ENCODE measurements at regions not wholly inside any gene's neighbourhood (a gene's known extent, or its start where the extent isn't known, plus 50 kb on each side); places are given as distances from the start of the nearest gene placed in this dataset.
A peak's percentile ranks its signal among the peaks of the same experiment; 100 is the strongest.

DNA sequence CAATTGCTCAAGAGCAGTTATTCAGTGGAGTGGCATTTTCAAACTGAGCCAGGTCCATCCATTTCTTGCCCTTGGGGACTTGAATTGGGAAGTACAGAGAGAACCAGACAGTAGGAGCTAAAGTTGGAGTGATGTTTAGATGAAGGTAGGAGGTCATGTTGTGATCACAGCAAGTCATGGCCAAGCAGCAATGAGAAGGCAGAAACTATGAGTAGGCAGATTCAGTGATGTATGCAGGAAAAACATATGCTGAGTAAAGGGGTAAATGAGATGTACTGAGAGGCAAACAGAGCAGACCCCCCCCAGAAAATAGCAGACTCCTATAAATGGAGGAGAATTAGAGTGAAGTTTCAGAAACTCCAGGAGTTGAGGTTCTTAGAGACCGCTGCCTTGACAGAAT lies 95.8 kb downstream of the PERP start:
- no peak for DNase-seq

DNA sequence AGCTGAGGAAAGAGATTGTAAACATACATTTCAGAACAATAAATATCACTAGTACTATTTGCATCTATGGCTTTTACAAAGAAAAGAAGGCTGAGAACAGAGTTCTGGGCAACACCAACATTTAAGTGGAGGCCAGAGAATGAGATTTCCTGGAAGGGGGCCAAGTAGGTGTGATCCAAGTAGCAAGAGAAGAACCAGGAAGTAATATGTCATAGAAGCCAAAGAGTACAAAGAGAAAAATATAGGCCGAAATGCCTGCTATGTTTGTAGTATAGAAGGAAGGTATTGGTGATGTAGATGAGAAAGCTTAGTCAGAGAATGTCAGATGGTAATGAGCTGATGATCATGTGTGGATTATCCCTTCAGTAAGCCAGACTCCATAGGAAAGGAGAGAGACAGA lies 94.5 kb downstream of the PERP start:
- peak; percentile 37 for DNase-seq

DNA sequence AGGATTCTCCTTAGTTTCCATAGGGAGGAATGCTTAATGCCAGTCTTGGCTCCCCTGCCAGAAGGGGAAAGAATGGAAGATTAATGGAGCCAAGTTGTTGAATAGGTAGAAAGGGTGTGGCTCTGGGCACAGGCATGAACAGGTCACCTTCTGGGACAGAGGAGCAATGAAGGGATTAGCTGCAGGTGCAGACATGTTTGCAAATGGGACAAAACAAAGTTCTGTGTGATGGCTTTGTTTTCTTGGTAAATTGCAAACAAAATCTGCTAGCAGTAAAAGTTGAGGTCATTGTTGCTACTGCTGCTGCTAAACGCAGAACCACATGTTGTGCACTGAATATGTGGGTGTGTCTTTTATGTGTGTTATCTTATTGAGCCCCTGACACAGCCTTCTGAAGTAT lies 93.3 kb downstream of the PERP start:
- DNase-seq, result no peak

DNA sequence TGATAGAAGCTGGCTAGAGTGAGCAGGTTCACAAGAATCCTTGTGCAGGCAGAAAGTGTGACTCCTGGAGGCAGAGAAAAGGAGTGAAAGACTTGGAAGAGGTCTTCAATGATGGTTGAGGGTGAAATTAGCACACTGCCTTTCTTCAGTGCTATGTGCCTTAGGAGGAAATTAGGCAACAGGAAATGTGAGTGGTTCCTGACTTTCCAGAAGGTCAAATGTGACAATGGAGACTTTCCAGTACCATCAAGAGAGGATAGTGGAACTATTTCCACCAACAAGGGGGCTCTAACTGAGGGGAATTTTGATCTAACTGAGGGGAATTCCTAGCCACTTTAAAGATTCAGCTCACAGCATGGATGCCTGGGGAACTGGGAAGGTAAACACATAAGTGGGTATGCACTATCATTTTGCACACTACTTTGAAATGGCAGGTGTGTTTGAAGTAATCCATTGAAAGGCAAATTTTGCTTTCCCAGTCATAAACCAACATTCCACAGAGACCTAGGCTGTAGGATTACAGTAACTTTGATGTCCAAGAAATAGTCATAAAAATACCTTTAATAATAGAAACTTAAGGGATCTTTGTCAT lies 90.0 kb downstream of the PERP start:
- DNase-seq, result no peak

DNA sequence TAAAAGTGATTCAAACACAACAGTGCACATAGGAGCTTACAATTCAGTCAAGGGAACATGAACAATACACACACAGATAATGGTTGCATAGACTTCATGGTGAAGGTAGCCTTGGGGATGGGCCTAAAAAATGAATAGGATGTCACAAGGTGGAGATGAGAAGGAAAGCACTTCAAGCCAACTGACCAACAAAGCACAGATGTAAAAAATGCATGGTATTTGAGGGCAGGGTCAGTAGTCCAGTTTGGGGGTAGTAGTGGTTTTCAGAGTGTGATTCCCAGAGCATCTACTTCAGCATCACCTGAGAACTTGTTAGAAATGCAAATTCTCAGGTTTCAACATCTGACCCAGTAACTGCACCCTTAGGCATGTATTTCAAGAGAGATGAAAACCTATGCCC lies 88.9 kb downstream of the PERP start:
- no peak for DNase-seq

DNA sequence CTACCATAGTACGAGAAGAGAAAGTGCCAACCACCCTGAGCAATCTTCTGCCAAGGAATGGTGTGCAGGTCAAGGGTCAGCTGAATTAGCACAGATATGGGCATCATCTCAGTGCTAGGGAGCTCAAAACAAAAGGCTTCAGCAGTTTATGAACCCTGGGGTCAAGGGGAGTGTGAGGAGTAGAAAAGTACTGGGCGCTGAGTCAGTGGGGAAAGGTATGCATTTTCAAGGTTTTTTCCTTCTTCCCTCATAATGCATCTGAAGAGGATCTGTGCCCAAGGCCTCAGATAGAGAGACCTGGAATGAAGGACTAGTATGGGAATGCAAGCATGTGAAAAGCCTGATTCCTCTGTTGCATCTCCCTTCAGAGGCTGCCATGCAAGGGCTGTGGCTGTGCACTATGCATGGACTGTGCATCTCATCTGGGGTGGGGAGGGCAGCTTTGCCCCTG lies 81.7 kb downstream of the PERP start:
- DNase-seq, result no peak

DNA sequence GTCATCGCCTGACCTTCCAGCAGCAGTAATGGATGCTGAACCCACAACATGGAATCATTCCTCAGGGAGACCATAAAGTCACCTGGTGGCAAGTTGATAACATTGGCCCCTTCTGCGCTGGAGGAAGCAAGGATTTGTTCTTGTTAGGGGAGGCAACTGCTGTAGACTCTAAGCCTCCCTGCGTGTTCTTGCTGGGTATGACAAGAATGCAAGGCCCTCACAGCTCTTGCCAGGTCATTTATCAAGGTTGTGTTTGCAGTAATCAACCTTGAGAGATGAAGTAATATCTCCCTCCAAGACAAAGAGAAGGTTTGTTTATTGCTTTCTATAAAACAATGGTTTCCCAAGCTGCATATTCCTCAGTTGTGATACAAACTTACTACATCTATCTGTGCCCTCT lies 80.9 kb downstream of the PERP start:
- no peak for DNase-seq

DNA sequence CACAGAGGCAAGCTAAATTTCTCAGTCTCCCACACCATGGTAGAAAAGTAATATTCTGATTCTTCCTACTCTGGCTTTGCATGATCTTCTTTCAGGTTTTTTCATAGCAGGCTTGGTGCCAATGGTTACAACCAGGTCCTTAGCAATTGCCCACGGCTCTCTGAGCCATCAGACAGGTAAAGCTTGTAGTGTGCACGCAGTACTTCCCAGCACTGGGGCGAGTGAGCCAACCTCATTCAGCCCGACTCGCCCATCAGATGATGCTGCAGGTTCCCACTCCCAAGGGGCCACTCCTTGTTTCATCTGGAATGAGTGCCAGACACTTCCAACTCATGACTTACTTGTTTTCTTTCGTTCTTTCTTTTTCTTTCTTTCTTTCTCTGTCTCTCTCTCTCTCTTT lies 78.3 kb downstream of the PERP start:
- DNase-seq, result no peak

DNA sequence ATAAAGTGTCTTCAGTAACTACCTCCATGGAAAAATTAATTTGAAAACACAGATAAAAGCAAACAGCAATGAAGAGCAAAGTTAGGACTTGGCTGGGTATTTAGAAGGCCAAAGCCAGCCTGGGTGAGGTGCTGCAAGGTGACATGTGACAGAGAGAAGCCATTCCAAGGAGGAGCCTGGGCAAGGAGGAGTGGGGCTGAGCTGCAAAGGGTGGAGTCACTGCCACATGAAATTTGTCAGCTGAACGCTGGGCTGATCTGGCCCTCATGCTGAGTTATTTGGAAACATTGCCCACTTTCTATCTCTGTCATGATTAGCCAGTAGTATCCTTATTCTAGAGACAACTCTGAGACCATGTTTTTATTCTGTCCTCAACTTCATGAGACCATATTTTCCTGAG lies 76.3 kb downstream of the PERP start:
- DNase-seq, result no peak

DNA sequence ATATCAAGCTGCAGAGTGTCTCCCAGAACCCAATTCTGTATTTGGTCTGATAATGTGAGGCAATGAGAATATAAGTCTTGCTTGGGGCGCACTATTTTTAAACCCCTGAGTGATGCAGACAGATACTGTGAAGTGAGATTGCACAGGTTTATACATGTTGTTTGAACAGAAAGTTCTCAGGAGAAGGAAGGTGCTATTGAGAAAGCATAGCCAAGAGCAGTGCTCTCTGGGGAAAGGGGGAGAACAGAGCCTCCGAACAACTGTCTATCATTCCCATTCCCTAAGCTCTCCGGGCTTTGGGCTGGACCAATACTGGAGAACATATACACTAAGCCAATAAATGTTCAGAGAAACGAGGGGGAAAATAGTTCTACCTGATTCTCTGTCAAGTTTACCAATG lies 75.8 kb downstream of the PERP start:
- DNase-seq, result no peak

DNA sequence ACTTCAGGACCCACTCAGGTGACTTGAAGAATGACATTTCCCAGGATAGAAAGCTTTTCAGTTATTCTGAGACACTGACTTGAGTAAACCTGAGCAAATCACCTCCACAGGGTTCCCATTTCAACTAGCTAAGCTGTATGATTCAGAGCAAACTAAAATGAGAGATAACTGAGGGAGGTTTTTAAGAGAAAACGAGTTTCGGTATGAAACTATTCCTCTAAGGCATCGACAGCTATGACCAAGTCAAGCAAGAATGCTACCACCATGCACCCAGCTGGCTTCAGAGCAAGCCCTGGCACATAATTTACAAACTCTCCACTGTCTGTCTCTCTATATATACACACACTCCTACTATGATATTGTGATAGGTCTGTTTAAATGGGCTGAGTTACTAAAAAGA lies 75.4 kb downstream of the PERP start:
- DNase-seq, result no peak

DNA sequence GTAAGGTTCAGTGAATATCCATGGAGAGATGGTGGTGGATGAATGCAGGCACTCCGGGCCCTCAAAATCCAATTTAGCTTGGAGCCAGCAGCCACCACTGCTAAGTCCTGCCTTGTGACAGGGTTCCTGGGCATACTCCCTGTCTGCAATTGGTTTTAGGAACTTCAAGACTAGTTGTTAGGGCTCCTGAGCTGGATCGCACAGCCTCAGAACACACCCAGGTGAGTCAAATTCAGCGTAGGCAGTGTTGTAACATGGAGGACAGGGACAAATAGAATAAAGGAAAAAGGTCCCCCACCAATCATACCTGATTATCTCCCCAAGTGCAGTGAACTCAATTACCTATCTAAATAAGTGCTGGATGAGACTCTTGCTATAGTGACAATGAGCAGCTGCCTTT lies 74.6 kb downstream of the PERP start:
- DNase-seq, result no peak

DNA sequence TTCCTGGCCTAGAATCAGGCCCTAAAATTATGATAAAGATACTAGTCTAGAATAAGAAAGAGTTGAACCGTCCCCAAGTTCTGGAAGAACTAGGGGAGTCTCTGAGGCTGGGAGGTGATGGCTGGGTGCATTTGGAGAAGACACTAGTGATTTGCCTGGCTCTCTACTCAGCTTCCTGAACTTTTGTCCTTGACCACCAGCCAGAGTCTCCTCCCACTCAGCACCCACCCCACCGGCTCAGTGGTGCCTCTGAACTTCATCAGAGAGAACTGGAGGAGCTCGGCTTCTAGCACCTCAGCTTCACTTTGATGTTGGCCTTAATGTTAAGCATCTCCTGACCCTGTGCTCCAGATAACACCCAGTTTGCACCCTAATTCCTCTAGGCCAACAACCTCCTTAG lies 73.0 kb downstream of the PERP start:
- no peak for DNase-seq

DNA sequence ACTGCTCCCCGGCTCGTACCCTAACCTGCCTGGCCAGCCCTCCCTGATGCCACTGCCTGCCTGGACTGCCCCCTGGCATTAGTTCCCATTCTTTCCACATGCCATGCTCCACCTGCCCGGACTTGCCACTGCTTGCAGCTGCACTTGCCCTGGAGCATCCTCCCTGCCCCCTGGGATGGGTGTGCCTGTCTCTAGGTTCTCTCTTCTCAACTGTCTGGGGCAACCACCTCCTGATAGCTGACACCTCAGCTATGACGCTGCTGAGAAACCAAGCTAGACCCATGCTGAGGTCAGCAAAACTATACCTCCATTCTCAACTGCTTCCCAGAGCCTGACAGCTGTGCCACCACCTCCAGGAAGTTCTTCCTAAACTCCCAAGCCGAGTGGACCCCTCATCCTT lies 72.1 kb downstream of the PERP start:
- DNase-seq, result no peak

DNA sequence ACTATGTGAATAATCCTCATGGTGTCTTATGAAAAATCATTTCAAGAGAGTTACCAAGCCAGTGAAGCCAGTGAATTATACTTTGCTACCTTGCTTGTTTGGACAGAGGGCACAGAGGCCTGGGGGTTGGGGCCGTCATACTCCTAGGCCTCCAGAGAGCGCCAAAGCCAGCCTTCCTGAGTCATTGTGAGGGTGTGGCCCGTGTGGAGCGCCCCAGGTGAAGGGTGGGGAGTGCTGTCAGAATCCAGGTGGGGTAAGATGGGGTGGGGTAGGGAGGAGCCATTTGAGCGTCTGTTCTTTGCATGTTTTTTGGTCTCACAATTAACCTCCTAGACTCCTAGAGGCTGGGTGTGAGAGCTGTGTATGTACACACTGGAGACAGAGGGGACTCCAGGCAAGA lies 71.1 kb downstream of the PERP start:
- DNase-seq, result no peak

DNA sequence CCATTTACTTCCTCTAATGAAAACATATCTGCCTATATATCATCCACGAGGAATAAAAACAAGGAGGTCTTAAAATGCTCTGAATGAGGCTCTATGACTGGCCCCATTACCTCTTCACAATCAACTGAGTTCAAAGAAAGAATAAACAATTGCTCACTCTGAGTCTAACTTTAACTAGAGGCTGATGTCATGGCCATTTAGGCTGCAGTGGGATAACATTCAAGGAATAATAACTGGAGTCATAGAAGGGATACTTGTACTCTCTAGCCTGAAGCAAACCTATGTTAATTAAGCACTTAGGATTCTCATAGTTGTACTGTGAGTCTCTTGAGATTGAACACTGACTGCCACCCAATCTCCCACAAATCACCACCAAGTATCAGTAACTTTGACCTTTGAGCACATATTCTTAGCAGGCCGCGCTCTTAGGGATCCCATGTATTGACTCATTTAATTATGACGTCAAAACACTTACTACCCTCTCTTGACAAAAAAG lies 70.2 kb downstream of the PERP start:
- no peak for DNase-seq

DNA sequence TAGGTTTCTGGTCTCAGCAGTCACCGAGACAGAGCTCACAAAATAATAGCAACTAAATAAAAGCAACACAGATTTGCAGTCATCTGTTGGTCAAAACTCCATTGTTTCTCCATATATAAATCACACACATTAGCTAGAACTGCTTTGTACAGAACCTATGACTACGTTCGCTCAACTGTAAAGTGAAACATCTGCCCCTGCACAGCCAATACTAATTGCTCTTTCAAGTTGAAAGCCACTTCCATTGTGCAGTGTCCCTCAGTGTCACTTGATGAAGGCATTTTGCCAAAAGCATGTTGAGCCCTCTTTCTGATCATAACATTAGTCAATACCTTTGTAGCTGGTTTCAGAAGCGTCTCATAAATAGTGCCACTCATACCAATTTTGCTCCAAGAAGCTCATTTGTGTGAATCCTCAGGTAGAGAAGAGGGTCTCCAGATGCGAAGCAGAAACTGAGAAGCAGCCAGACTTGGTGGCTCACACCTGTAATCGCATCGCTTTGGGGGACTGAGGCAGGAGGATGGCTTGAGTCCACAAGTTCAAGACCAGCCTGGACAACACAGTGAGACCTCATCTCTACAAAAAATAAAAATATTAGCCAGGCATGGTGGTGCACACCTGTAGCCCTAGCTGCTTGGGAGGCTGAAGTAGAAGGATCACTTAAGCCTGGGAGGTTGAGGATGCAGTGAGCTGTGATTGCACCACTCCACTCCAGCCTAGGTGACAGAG lies 68.9 kb downstream of the PERP start:
- DNase-seq, result peak; percentile 2
